PC-9 (cell line): ENCODE measurements at regions not wholly inside any gene's neighbourhood (a gene's known extent, or its start where the extent isn't known, plus 50 kb on each side); places are given as distances from the start of the nearest gene placed in this dataset.
"Not testable (repeated sequence)": the region's sequence is repeated elsewhere in the genome, so short reads cannot be mapped to it uniquely, and the experiment has no call there.

ENCODE experiments used
- CTCF ChIP-seq: fragments of 200-600 bp; sonication (generic); conservative IDR thresholded peaks from 2 replicates; pipeline ENCODE4 v1.6.1; 2017; ENCODE audit warnings: mixed run types, antibody characterized with exemption, mild to moderate bottlenecking, moderate library complexity
- EZH2 ChIP-seq: fragments of 200-600 bp; sonication (generic); IDR thresholded peaks from 2 replicates; pipeline ENCODE4 v1.8.0; 2017; ENCODE audit warnings: antibody characterized with exemption, low read depth

- not testable (repeated sequence) for TF ChIP-seq CTCF, EZH2
These were observed 65.8 kb upstream of the KYNU start for GRCh38 chr2:142811644-142812043.
